Hepatocyte (in vitro differentiated cells): ENCODE measurements at regions not wholly inside any gene's neighbourhood (a gene's known extent, or its start where the extent isn't known, plus 50 kb on each side); places are given as distances from the start of the nearest gene placed in this dataset.

Source experiments
- EZH2 ChIP-seq: fragments of 200-600 bp; sonication (generic); IDR thresholded peaks from 2 replicates; pipeline ENCODE4 v1.6.1; 2016; ENCODE audit warnings: antibody characterized with exemption, mild to moderate bottlenecking, borderline replicate concordance
- EZH2phosphoT487 ChIP-seq: fragments of 200-600 bp; sonication (generic); IDR thresholded peaks from one replicate; pipeline ENCODE4 v1.6.1; 2018; ENCODE audit warnings: antibody characterized with exemption, mild to moderate bottlenecking, low read depth, moderate library complexity; ENCODE audit not compliant: unreplicated experiment, severe bottlenecking
- TF ChIP-seq, protein P1 (sequence below): fragments of 200-600 bp; sonication (generic); IDR thresholded peaks from 2 replicates; pipeline ENCODE4 v1.5.1; 2016; ENCODE audit warnings: antibody characterized with exemption, mild to moderate bottlenecking; ENCODE audit not compliant: poor library complexity

GRCh38 chr6:105902401-105903031 lies 183.6 kb upstream of the PRDM1 start:
- TF ChIP-seq, protein P1, sequence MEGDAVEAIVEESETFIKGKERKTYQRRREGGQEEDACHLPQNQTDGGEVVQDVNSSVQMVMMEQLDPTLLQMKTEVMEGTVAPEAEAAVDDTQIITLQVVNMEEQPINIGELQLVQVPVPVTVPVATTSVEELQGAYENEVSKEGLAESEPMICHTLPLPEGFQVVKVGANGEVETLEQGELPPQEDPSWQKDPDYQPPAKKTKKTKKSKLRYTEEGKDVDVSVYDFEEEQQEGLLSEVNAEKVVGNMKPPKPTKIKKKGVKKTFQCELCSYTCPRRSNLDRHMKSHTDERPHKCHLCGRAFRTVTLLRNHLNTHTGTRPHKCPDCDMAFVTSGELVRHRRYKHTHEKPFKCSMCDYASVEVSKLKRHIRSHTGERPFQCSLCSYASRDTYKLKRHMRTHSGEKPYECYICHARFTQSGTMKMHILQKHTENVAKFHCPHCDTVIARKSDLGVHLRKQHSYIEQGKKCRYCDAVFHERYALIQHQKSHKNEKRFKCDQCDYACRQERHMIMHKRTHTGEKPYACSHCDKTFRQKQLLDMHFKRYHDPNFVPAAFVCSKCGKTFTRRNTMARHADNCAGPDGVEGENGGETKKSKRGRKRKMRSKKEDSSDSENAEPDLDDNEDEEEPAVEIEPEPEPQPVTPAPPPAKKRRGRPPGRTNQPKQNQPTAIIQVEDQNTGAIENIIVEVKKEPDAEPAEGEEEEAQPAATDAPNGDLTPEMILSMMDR: no peak
- no peak for TF ChIP-seq EZH2
- TF ChIP-seq EZH2phosphoT487: no peak
